Upper lobe of right lung (tissue), 1 donor: ENCODE measurements at regions not wholly inside any gene's neighbourhood (a gene's known extent, or its start where the extent isn't known, plus 50 kb on each side); places are given as distances from the start of the nearest gene placed in this dataset.

Experiments used
- ATAC-seq: fragments of 200-7000 bp; cut with Tn5 transposase; one replicate; pipeline ENCODE4 v1.9.1; 2020; ENCODE audit warnings: mild to moderate bottlenecking, moderate library complexity
- DNase-seq: peaks from one replicate; pipeline ENCODE4 v3.0.0-alpha.2; 2020
- H3K27ac ChIP-seq: fragments of 200-600 bp; one replicate; pipeline ENCODE4 v1.8.0; 2022
- H3K27me3 ChIP-seq: fragments of 200-600 bp; one replicate; pipeline ENCODE4 v1.8.0; 2022; ENCODE audit warnings: mild to moderate bottlenecking
- H3K36me3 ChIP-seq: fragments of 200-600 bp; one replicate; pipeline ENCODE4 v1.8.0; 2022
- H3K4me1 ChIP-seq: fragments of 200-600 bp; one replicate; pipeline ENCODE4 v1.8.0; 2022
- H3K4me3 ChIP-seq: fragments of 200-600 bp; one replicate; pipeline ENCODE4 v1.8.0; 2022; ENCODE audit warnings: mild to moderate bottlenecking
- H3K9me3 ChIP-seq: fragments of 200-600 bp; one replicate; pipeline ENCODE4 v1.8.0; 2022
- CTCF ChIP-seq: fragments of 200-600 bp; IDR thresholded peaks from one replicate; pipeline ENCODE4 v1.8.0; 2022; ENCODE audit warnings: antibody characterized with exemption
- intact Hi-C: fragments of 100-400 bp; cut with DNase I; formaldehyde crosslinking; loops from one replicate; pipeline ENCODE4 v1.11.0; 2022
- donor health status: DM: no; HTN: yes; CAD: no; lungs with severe emphysema.

GRCh38 chr16:86218479-86219170 is 291.7 kb upstream of the FOXF1 start:
- no peak for ATAC-seq
- H3K4me1 ChIP-seq = peaks cover 26% of the 10 kb centered on the region
- no peaks in the 10 kb centered on the region for H3K36me3 ChIP-seq
- no peak overlapping the region for H3K27ac ChIP-seq
- H3K27me3 ChIP-seq = no peaks in the 10 kb centered on the region
- H3K9me3 ChIP-seq = no peaks in the 10 kb centered on the region
- H3K4me3 ChIP-seq = no peak overlapping the region
- TF ChIP-seq CTCF = no peak
- DNase-seq = no peak
- intact Hi-C loops = no loop called here

GRCh38 chr16:86219655-86220445 is 290.5 kb upstream of the FOXF1 start:
- no peak for ATAC-seq
- intact Hi-C loops = no loop called here
- Histone ChIP-seq H3K27ac (no peak overlapping the region), H3K27me3 (no peaks in the 10 kb centered on the region), H3K36me3 (no peaks in the 10 kb centered on the region), H3K9me3 (no peaks in the 10 kb centered on the region), H3K4me3 (no peak overlapping the region), H3K4me1 (peaks cover 16% of the 10 kb centered on the region)
- TF ChIP-seq CTCF = no peak
- DNase-seq = no peak

- ATAC-seq (no peak), DNase-seq (no peak)
- intact Hi-C loops = no loop called here
- H3K27ac ChIP-seq = no peak overlapping the region
- H3K4me3 ChIP-seq = no peak overlapping the region
- H3K9me3 ChIP-seq = no peaks in the 10 kb centered on the region
- no peak for TF ChIP-seq CTCF
- H3K4me1 ChIP-seq = peaks cover 11% of the 10 kb centered on the region
- H3K36me3 ChIP-seq = no peaks in the 10 kb centered on the region
- H3K27me3 ChIP-seq = no peaks in the 10 kb centered on the region
Observed at GRCh38 chr16:86220561-86220960, 289.8 kb upstream of the FOXF1 start.

- no peak for TF ChIP-seq CTCF
- no peaks in the 10 kb centered on the region for H3K36me3 ChIP-seq
- peaks cover 9% of the 10 kb centered on the region for H3K4me1 ChIP-seq
- no peak for DNase-seq
- no peak for ATAC-seq
- intact Hi-C loops = no loop called here
- no peak overlapping the region for H3K27ac ChIP-seq
- H3K4me3 ChIP-seq = no peak overlapping the region
- H3K27me3 ChIP-seq = no peaks in the 10 kb centered on the region
- H3K9me3 ChIP-seq = no peaks in the 10 kb centered on the region
Observed at GRCh38 chr16:86221085-86221484, 289.2 kb upstream of the FOXF1 start.

- ATAC-seq (no peak), DNase-seq (no peak)
- Histone ChIP-seq H3K27me3 (no peaks in the 10 kb centered on the region), H3K4me1 (peaks cover 9% of the 10 kb centered on the region), H3K9me3 (no peaks in the 10 kb centered on the region), H3K36me3 (no peaks in the 10 kb centered on the region), H3K4me3 (no peak overlapping the region), H3K27ac (no peak overlapping the region)
- intact Hi-C loops = no loop called here
- TF ChIP-seq CTCF = no peak
Observed at GRCh38 chr16:86222547-86222946, 287.8 kb upstream of the FOXF1 start.
